HG02840 (cell line): ENCODE measurements at regions not wholly inside any gene's neighbourhood (a gene's known extent, or its start where the extent isn't known, plus 50 kb on each side); places are given as distances from the start of the nearest gene placed in this dataset.

Experiments
- ATAC-seq: cut with Tn5 transposase; IDR thresholded peaks from one replicate; pipeline ENCODE4 v1.9.1; 2021; ENCODE audit warnings: mild to moderate bottlenecking, moderate library complexity, moderate number of reproducible peaks; ENCODE audit not compliant: unreplicated experiment, low FRiP score

- no peak for ATAC-seq
Measured at GRCh38 chr5:161138751-161139455, 286.9 kb upstream of the ATP10B start.

- no peak for ATAC-seq
Measured at GRCh38 chr5:161134956-161135355, 282.9 kb upstream of the ATP10B start.

- ATAC-seq: no peak
Measured at GRCh38 chr5:161134083-161134482, 282.1 kb upstream of the ATP10B start.

- no peak for ATAC-seq
Measured at GRCh38 chr5:161115941-161116340, 263.9 kb upstream of the ATP10B start.

- no peak for ATAC-seq
Measured at GRCh38 chr5:161112371-161112770, 260.4 kb upstream of the ATP10B start.

GRCh38 chr5:161105525-161105924 lies 253.5 kb upstream of the ATP10B start:
- ATAC-seq: no peak

GRCh38 chr5:161098516-161098915 lies 246.5 kb upstream of the ATP10B start:
- no peak for ATAC-seq

GRCh38 chr5:161096581-161096980 lies 244.6 kb upstream of the ATP10B start:
- ATAC-seq: no peak

- no peak for ATAC-seq
Measured at GRCh38 chr5:161095953-161096352, 243.9 kb upstream of the ATP10B start.

GRCh38 chr5:161094411-161094810 lies 242.4 kb upstream of the ATP10B start:
- ATAC-seq: no peak

- ATAC-seq: no peak
Measured at GRCh38 chr5:161093100-161093499, 241.1 kb upstream of the ATP10B start.

GRCh38 chr5:161089569-161089968 lies 237.6 kb upstream of the ATP10B start:
- ATAC-seq: no peak

GRCh38 chr5:161086461-161086860 lies 234.4 kb upstream of the ATP10B start:
- ATAC-seq: no peak

GRCh38 chr5:161085056-161085455 lies 233.0 kb upstream of the ATP10B start:
- ATAC-seq: no peak

- ATAC-seq: no peak
Measured at GRCh38 chr5:161084115-161084514, 232.1 kb upstream of the ATP10B start.

GRCh38 chr5:161078793-161079192 lies 226.8 kb upstream of the ATP10B start:
- ATAC-seq: peak; percentile 72

- no peak for ATAC-seq
Measured at GRCh38 chr5:161077936-161078545, 226.0 kb upstream of the ATP10B start.

- no peak for ATAC-seq
Measured at GRCh38 chr5:161077496-161077895, 225.5 kb upstream of the ATP10B start.

- no peak for ATAC-seq
Measured at GRCh38 chr5:161064781-161065180, 212.8 kb upstream of the ATP10B start.

- ATAC-seq: no peak
Measured at GRCh38 chr5:161064297-161064696, 212.3 kb upstream of the ATP10B start.

GRCh38 chr5:161058781-161059180 lies 206.8 kb upstream of the ATP10B start:
- ATAC-seq: no peak

- no peak for ATAC-seq
Measured at GRCh38 chr5:161051920-161052500, 200.0 kb upstream of the ATP10B start.
